Panc1 (cell line): ENCODE measurements at regions not wholly inside any gene's neighbourhood (a gene's known extent, or its start where the extent isn't known, plus 50 kb on each side); places are given as distances from the start of the nearest gene placed in this dataset.

Experiments used
- ATAC-seq: fragments of 200-7000 bp; cut with Tn5 transposase; 2 replicates; pipeline ENCODE4 v1.9.1; 2020; ENCODE audit warnings: mild to moderate bottlenecking, moderate library complexity
- BruUV-seq: library from RNA; stranded (reverse); fragments of 400-500 nt; replicated peaks from 2 replicates; lab custom pipeline; 2021; lab: Mats Ljungman, UMichigan
- CTCF ChIA-PET: fragments of 300-600 bp; sonication (Branson Sonifier 250); formaldehyde crosslinking; loops from one replicate; lab custom pipeline; 2022; ENCODE audit warnings: antibody characterized with exemption; lab: Charles Lee
- POLR2A ChIA-PET: fragments of 300-600 bp; sonication (Branson Sonifier 250); formaldehyde crosslinking; loops from one replicate; lab custom pipeline; 2022; ENCODE audit warnings: antibody characterized with exemption; lab: Charles Lee
- DNase-seq: peaks from one replicate; pipeline ENCODE4 v3.0.0-alpha.2; 2010; ENCODE audit warnings: low read depth, low spot score
- H3K27ac ChIP-seq: 2 replicates; pipeline ENCODE4 v1.5.1; 2011; ENCODE audit warnings: mild to moderate bottlenecking, low read length, inconsistent platforms
- H3K27me3 ChIP-seq: fragments of 200-500 bp; sonication (Bioruptor generic); 2 replicates; pipeline ENCODE4 v1.6.0; 2014; ENCODE audit warnings: low read length, inconsistent platforms; ENCODE audit not compliant: control insufficient read depth, insufficient read depth
- H3K36me3 ChIP-seq: fragments of 200-500 bp; sonication (Bioruptor generic); 2 replicates; pipeline ENCODE4 v1.5.1; 2014; ENCODE audit warnings: inconsistent platforms, mild to moderate bottlenecking, low read length, moderate library complexity; ENCODE audit not compliant: control insufficient read depth, insufficient read depth
- H3K4me1 ChIP-seq: 2 replicates; pipeline ENCODE4 v1.5.1; 2011; ENCODE audit warnings: inconsistent platforms, mild to moderate bottlenecking, low read length, moderate library complexity; ENCODE audit not compliant: control insufficient read depth, insufficient read depth
- H3K4me3 ChIP-seq, 2 experiments: 2 replicates each; pipeline ENCODE4 v1.5.1; 2011 to 2012; ENCODE audit warnings: low read depth in 2 of 2, low read length in 2 of 2, mild to moderate bottlenecking in 2 of 2, inconsistent platforms in 1 of 2, moderate library complexity in 1 of 2
- H3K9me3 ChIP-seq: fragments of 200-500 bp; sonication (Bioruptor generic); 2 replicates; pipeline ENCODE4 v1.5.1; 2014; ENCODE audit warnings: low read depth, mild to moderate bottlenecking, inconsistent platforms, low read length, moderate library complexity; ENCODE audit not compliant: control insufficient read depth, insufficient read depth
- POLR2AphosphoS5 ChIP-seq: IDR thresholded peaks from 2 replicates; pipeline ENCODE4 v1.6.1; 2012; ENCODE audit warnings: mild to moderate bottlenecking, low read depth, low read length, moderate library complexity
- SIN3A ChIP-seq: IDR thresholded peaks from 2 replicates; pipeline ENCODE4 v1.6.1; 2012; ENCODE audit warnings: low read depth, mild to moderate bottlenecking, low read length, moderate library complexity, borderline replicate concordance; ENCODE audit not compliant: insufficient read depth
- TCF7L2 ChIP-seq: IDR thresholded peaks from 2 replicates; pipeline ENCODE4 v1.6.1; 2011; ENCODE audit warnings: mild to moderate bottlenecking, low read depth, low read length, inconsistent platforms
- in situ Hi-C: cut with HindIII; loops from 2 replicates; pipeline ENCODE4 v1.10.0; 2016; ENCODE audit warnings: low sequenced_read_pairs, low pct_unique_long_range_greater_than_20kb
- intact Hi-C: fragments of 100-400 bp; cut with micrococcal nuclease; formaldehyde crosslinking; loops from one replicate; pipeline ENCODE4 v1.10.0; 2022; ENCODE audit not compliant: unreplicated experiment
- TF ChIP-seq, protein P1 (sequence below), 2 experiments: IDR thresholded peaks; 2 replicates each; pipeline ENCODE4 v1.6.1; 2011 to 2012; ENCODE audit warnings: low read depth in 2 of 2, control low read depth in 1 of 2, low read length in 1 of 2, mild to moderate bottlenecking in 1 of 2, moderate library complexity in 1 of 2; ENCODE audit not compliant: insufficient read depth in 1 of 2
- TF ChIP-seq, protein P2 (sequence below): fragments of 450-650 bp; IDR thresholded peaks from 2 replicates; pipeline ENCODE4 v1.5.1; 2017; ENCODE audit warnings: mild to moderate bottlenecking

GRCh38 chr1:5647234-5647633 is 345.0 kb downstream of the NPHP4 start:
- intact Hi-C loops: no loop called here
- no peak for DNase-seq
- BruUV-seq: no TSS peak

GRCh38 chr1:5646486-5647149 is 345.6 kb downstream of the NPHP4 start:
- Histone ChIP-seq H3K27ac (no peak overlapping the region), H3K27me3 (no peaks in the 10 kb centered on the region; the same call in 1 of the 2 replicates), H3K36me3 (no peaks in the 10 kb centered on the region), H3K9me3 (no peaks in the 10 kb centered on the region), H3K4me1 (no peaks in the 10 kb centered on the region), H3K4me3 (no peak overlapping the region)
- ATAC-seq (no peak), DNase-seq (no peak)
- POLR2A ChIA-PET: no interaction called here
- intact Hi-C loops (no loop called here), in situ Hi-C loops (no loop called here)
- CTCF ChIA-PET: no interaction called here
- no peak for TF ChIP-seq SIN3A
- TF ChIP-seq, protein P1, sequence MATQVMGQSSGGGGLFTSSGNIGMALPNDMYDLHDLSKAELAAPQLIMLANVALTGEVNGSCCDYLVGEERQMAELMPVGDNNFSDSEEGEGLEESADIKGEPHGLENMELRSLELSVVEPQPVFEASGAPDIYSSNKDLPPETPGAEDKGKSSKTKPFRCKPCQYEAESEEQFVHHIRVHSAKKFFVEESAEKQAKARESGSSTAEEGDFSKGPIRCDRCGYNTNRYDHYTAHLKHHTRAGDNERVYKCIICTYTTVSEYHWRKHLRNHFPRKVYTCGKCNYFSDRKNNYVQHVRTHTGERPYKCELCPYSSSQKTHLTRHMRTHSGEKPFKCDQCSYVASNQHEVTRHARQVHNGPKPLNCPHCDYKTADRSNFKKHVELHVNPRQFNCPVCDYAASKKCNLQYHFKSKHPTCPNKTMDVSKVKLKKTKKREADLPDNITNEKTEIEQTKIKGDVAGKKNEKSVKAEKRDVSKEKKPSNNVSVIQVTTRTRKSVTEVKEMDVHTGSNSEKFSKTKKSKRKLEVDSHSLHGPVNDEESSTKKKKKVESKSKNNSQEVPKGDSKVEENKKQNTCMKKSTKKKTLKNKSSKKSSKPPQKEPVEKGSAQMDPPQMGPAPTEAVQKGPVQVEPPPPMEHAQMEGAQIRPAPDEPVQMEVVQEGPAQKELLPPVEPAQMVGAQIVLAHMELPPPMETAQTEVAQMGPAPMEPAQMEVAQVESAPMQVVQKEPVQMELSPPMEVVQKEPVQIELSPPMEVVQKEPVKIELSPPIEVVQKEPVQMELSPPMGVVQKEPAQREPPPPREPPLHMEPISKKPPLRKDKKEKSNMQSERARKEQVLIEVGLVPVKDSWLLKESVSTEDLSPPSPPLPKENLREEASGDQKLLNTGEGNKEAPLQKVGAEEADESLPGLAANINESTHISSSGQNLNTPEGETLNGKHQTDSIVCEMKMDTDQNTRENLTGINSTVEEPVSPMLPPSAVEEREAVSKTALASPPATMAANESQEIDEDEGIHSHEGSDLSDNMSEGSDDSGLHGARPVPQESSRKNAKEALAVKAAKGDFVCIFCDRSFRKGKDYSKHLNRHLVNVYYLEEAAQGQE (IDR thresholded peaks at IDR 0.05; ENCODE audit: insufficient read depth in 1 of 2, low read depth in 2 of 2, low read length in 1 of 2): no peak
- TF ChIP-seq TCF7L2: no peak
- TF ChIP-seq POLR2AphosphoS5: no peak
- TF ChIP-seq, protein P2, sequence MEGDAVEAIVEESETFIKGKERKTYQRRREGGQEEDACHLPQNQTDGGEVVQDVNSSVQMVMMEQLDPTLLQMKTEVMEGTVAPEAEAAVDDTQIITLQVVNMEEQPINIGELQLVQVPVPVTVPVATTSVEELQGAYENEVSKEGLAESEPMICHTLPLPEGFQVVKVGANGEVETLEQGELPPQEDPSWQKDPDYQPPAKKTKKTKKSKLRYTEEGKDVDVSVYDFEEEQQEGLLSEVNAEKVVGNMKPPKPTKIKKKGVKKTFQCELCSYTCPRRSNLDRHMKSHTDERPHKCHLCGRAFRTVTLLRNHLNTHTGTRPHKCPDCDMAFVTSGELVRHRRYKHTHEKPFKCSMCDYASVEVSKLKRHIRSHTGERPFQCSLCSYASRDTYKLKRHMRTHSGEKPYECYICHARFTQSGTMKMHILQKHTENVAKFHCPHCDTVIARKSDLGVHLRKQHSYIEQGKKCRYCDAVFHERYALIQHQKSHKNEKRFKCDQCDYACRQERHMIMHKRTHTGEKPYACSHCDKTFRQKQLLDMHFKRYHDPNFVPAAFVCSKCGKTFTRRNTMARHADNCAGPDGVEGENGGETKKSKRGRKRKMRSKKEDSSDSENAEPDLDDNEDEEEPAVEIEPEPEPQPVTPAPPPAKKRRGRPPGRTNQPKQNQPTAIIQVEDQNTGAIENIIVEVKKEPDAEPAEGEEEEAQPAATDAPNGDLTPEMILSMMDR: no peak
- no TSS peak for BruUV-seq

More at GRCh38 chr1:5647234-5647633, 345.0 kb downstream of the NPHP4 start:
- CTCF ChIA-PET: no interaction called here
- in situ Hi-C loops: no loop called here
- no peaks in the 10 kb centered on the region; the same call in 1 of the 2 replicates for H3K27me3 ChIP-seq
- no peak for TF ChIP-seq TCF7L2
- no peak for TF ChIP-seq SIN3A
- TF ChIP-seq, protein P2: no peak
- TF ChIP-seq, protein P1 (IDR thresholded peaks at IDR 0.05; ENCODE audit: insufficient read depth in 1 of 2, low read depth in 2 of 2, low read length in 1 of 2): no peak
- no peak for TF ChIP-seq POLR2AphosphoS5
- POLR2A ChIA-PET: no interaction called here
- H3K4me1 ChIP-seq: no peaks in the 10 kb centered on the region
- no peaks in the 10 kb centered on the region for H3K9me3 ChIP-seq
- H3K36me3 ChIP-seq: no peaks in the 10 kb centered on the region
- no peak for ATAC-seq
- no peak overlapping the region for H3K27ac ChIP-seq
- H3K4me3 ChIP-seq: no peak overlapping the region
